ENCODE measurements at regions not wholly inside any gene's neighbourhood (a gene's known extent, or its start where the extent isn't known, plus 50 kb on each side); places are given as distances from the start of the nearest gene placed in this dataset.
A peak's percentile ranks its signal among the peaks of the same experiment; 100 is the strongest.
"Not testable (repeated sequence)": the region's sequence is repeated elsewhere in the genome, so short reads cannot be mapped to it uniquely, and the experiment has no call there.

DNA sequence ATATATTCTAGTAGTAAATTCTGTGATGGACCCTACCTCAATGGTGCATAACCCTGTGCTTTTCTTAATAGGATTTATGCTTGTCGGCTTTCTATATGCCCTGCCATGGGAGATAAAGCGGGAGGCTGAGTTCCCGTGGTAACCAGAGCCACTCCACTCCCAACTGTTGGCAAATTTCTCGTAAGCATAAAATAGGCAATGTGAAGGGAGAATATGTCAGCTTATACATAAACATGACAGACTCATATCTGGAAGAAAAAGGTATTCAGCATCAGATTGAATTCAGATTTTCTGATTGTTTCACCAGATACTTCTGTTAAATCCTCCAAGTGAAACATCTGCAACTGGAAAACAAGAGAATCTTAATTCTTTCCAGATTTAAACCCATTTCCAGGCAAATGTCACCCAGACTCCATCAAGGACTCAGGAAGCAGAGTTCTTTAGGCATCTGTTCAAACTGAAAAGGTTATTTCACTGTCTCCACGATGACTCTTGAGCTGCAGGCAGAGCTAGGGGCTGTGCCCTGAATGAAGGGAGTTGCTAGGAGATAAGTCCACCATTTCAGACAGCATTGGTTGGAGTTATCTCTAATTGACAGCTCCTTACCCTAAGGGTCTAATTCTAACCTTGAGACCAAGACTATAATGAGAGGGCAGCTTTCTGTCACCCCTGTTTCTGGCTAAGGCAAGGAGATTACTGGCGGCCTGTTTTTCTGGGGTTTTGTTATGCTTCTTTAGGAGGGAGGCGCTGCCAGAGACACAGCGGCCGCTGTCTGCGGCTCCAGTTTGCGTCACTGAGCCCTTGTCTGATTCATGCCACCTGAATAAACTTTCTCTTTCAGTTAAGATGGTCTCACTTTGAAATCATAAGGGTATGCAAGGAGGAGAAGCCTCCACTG lies 381.3 kb downstream of the SOX11 start:
- DNase-seq: no peak

GRCh38 chr2:6074089-6074643 lies 382.0 kb downstream of the SOX11 start:
- DNase-seq: no peak

DNA sequence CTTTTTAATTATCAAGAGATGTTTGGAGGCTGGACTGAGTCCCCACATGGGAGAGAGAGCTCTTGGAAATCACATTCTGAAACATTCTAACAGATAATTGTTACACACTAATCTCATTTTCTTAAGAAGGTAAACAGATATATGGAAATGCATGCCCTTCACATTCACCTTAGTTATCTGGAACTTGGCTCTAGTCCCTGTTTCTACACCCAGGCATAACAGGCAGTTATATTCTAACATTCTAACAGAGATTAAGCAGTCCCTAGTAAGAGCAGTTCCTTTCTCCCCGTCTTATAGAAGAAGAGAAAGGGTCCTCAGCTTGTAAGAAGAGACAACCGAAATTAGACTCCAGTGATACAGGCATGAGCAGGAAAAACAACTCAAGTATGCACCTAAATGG lies 385.4 kb downstream of the SOX11 start:
- DNase-seq: no peak

GRCh38 chr2:6078414-6078813 lies 386.2 kb downstream of the SOX11 start:
- DNase-seq: no peak

DNA sequence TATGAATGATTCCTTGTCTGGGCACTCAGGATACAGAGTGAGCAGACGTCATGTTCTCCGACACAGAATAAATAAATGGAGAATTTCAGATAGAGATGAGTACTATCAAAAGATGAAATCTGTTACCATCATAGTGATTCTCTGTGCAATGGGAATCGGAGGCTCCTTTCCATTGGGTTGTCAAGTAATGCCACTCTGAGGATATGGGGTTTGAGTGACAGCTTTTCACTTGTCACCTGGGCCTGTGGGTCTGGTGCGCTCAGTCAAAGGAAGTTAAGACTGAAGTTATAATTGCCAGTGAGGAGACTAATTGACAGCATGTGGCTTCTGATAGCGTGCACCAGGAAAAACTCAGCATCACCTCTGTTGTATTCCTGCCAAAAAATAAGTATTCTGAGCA lies 387.2 kb downstream of the SOX11 start:
- DNase-seq: no peak

DNA sequence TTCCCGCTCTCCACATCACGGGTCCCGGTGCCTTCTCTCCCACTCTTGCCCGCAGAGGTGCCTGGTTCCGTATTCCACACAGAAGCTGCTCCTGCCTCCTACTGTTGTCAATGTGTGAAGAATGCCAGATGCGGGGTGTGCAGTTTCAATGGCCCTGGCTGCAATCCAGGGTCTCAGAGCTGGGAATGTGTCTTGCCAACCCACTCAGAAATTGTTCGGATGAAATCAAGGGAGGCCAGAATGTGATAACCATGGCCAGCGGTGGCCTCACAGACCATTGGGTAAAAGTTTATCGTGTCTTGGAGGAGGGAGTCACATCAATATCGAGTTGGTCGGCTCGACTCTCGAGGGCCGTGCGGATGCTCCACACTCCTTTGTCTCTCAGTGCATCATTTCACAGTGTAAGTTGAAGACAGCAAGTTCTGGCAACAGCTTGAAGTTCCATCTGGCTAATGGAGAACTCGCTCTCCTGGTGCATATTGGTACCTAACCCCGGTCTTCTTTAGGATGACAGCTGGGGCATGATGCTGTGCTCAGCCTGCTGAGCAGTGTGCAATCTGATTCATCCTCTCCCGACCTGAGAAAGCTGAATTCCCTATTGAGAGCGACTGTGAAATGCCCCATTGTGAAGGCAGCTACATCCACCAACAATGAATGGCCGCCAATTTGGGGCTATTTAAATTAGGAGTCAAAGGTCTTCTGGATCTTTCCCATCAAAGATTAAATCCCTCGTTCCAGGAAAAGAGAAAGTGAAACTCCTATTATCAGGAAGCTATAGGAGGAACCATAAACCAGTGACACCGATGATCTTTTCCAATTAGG lies 389.0 kb downstream of the SOX11 start:
- no peak for DNase-seq

- no peak for DNase-seq
Observed at GRCh38 chr2:6081955-6082624, 389.9 kb downstream of the SOX11 start.

DNA sequence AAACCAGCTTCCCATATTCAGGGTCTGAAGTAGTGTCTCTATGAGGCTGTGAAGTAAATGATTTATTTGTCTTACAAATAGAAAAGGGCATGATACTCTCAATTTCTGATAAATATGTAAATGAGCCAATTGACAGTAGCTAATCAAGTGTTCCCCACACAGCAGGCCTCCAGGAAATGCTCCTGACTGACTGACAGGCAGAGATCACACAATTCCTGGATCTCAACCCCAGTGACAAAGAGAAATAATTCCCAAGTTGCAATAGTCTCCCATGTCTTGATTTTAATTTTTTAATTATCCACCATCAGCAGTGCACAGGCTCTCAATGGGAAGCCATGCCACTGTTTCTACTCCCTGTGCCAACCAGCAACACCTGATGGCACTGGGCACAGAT lies 390.4 kb downstream of the SOX11 start:
- no peak for DNase-seq

DNA sequence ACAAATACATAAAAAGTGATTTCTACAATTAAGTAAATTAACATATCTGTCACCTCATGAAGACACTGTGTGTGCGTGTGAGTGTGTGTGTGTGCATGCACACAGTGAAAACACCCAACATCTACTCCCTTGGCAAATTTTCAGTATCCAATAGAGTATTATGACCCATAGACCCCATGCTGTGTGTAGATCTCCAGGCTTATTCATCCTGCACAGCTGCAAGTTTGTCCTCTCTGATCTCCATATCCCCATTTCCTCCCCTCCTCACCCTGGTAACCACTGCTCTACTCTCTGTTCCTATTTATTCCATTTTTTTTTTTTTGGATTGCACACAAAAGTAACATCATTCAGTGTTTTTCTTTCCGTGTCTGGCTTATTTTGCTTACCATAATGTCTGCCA lies 391.0 kb downstream of the SOX11 start:
- DNase-seq: no peak

DNA sequence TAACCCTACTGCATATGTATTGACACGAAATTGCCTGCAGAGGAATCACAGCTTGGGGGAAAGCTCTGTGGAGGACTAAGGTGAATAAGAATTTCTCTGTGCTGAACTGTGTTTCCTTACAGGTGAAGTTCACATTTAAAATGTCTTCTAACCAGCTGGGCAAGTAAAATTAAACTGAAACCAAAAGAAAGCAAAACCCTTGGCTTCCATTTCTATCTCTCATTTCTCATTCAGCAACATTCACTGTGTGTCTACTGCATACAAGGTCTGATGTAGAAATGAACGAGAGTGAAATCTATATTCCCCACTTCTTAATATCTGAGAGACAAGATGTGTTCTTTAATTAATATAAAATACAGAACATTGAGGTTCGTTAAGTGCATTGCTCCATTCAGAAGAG lies 397.3 kb downstream of the SOX11 start:
- no peak for DNase-seq

- DNase-seq: no peak
Observed at GRCh38 chr2:6103372-6103771, 411.2 kb downstream of the SOX11 start.

GRCh38 chr2:6103949-6104348 lies 411.8 kb downstream of the SOX11 start:
- DNase-seq: peak; percentile 74

DNA sequence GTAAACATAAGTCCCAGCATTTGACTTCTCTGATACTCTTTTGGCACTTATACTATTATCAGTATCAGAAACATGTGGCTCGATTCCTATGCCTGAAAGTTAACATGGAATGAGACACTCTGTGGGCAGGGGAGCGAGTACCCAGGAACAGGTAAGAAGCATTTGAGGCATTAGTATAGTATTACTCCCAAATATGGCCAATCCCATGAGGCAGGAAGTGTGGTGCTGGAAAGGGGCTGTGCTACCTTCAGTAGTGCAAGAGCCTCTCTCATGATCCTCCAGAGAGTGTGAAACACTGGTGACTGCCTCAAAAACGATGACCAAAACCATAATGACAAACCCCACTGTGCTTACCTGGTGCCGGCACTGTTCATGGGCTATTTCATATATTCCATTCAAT lies 415.1 kb downstream of the SOX11 start:
- no peak for DNase-seq

GRCh38 chr2:6109831-6110230 lies 417.6 kb downstream of the SOX11 start:
- no peak for DNase-seq

- no peak for DNase-seq
Observed at GRCh38 chr2:6111781-6112261, 419.6 kb downstream of the SOX11 start.

GRCh38 chr2:6113786-6114185 lies 421.6 kb downstream of the SOX11 start:
- DNase-seq: no peak

DNA sequence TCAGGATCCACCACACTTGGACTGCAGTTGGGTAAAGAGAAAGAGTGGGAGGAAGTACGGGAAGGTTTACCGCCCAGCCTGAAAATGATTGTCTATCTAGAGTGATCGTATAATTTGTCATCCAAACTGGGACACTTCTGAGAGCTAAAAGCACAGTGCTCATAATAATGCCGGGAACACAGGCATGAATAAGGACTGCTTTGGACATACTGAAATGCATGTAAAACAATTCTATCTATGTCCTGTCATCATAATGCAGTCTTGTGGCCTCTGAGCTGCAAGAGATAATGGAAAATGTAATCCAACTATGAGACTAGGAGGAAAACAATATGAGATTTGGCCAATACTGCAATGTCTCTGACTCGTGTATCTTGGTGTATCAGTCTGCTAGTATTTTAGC lies 435.5 kb downstream of the SOX11 start:
- DNase-seq: no peak

GRCh38 chr2:6139142-6139541 lies 447.0 kb downstream of the SOX11 start:
- DNase-seq: no peak

GRCh38 chr2:6139916-6140315 lies 447.7 kb downstream of the SOX11 start:
- no peak for DNase-seq

- DNase-seq: no peak
Observed at GRCh38 chr2:6140509-6140908, 448.3 kb downstream of the SOX11 start.

GRCh38 chr2:6143812-6144211 lies 451.6 kb downstream of the SOX11 start:
- DNase-seq: no peak

GRCh38 chr2:6147215-6147614 lies 455.0 kb downstream of the SOX11 start:
- DNase-seq: not testable (repeated sequence)

DNA sequence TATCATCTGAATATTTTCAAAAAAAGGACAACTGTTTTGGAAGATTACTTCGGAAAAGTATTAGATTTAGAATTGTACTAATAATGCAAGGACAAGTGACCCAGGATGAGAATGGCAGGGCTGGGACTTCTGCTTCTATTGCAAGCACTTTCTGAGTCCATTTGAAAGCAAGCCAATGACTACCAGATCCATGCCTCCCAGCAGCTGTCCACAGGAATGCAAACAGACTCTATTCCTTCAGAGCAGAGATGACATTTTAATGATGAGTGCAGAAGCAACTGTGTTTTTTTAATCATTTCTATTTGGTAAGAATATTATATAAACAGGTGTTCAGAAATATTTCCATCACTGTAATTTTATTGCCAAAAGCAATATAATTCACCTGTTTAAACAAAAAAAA lies 456.7 kb downstream of the SOX11 start:
- DNase-seq: no peak
